GM23338 (cell line): ENCODE measurements at regions not wholly inside any gene's neighbourhood (a gene's known extent, or its start where the extent isn't known, plus 50 kb on each side); places are given as distances from the start of the nearest gene placed in this dataset.

Source experiments
- ATAC-seq: fragments of 200-7000 bp; cut with Tn5 transposase; 3 replicates; pipeline ENCODE4 v1.9.1; 2020
- DNase-seq: peaks from one replicate; pipeline ENCODE4 v3.0.0-alpha.2; 2015; ENCODE audit warnings: low spot score
- H2AFZ ChIP-seq: fragments of 200-600 bp; sonication (generic); 2 replicates; pipeline ENCODE4 v1.8.0; 2016; ENCODE audit warnings: antibody characterized with exemption, mild to moderate bottlenecking, moderate library complexity
- H3F3A ChIP-seq: fragments of 200-600 bp; sonication (generic); replicated peaks from 2 replicates; pipeline ENCODE4 v1.8.0; 2017; ENCODE audit warnings: antibody characterized with exemption, mixed run types, low read depth
- H3K27ac ChIP-seq: fragments of 200-600 bp; sonication (generic); 2 replicates; pipeline ENCODE4 v1.6.1; 2016; ENCODE audit warnings: low read depth
- H3K27me3 ChIP-seq: fragments of 200-600 bp; sonication (generic); 2 replicates; pipeline ENCODE4 v1.8.0; 2016; ENCODE audit warnings: mild to moderate bottlenecking, mixed run types, moderate library complexity; ENCODE audit not compliant: insufficient read depth
- H3K36me3 ChIP-seq: fragments of 200-600 bp; sonication (generic); 2 replicates; pipeline ENCODE4 v1.8.0; 2016; ENCODE audit warnings: mild to moderate bottlenecking; ENCODE audit not compliant: insufficient read depth
- H3K4me1 ChIP-seq: fragments of 200-600 bp; sonication (generic); 2 replicates; pipeline ENCODE4 v1.8.0; 2016; ENCODE audit warnings: mild to moderate bottlenecking, moderate library complexity; ENCODE audit not compliant: insufficient read depth
- H3K4me2 ChIP-seq: fragments of 200-600 bp; sonication (generic); 2 replicates; pipeline ENCODE4 v1.7.1; 2017; ENCODE audit warnings: mixed run types
- H3K4me3 ChIP-seq: fragments of 200-600 bp; sonication (generic); 2 replicates; pipeline ENCODE4 v1.6.1; 2016; ENCODE audit warnings: mixed run types
- H3K79me2 ChIP-seq: fragments of 200-600 bp; sonication (generic); replicated peaks from 2 replicates; pipeline ENCODE4 v1.8.0; 2017; ENCODE audit warnings: mild to moderate bottlenecking; ENCODE audit not compliant: insufficient read depth
- H3K9me2 ChIP-seq: fragments of 200-600 bp; sonication (generic); 2 replicates; pipeline ENCODE4 v1.8.0; 2017; ENCODE audit not compliant: insufficient read depth
- H4K20me1 ChIP-seq: fragments of 200-600 bp; sonication (generic); replicated peaks from 2 replicates; pipeline ENCODE4 v1.8.0; 2017; ENCODE audit warnings: mild to moderate bottlenecking; ENCODE audit not compliant: insufficient read depth
- H3K27ac Mint-ChIP-seq: 2 replicates; pipeline ENCODE4 v1.8.0; 2020; ENCODE audit warnings: inconsistent platforms, mild to moderate bottlenecking, moderate library complexity, mixed read lengths
- H3K27me3 Mint-ChIP-seq: 3 replicates; pipeline ENCODE4 v1.8.0; 2022; ENCODE audit warnings: low read depth, mild to moderate bottlenecking, moderate library complexity, mixed read lengths, inconsistent platforms; ENCODE audit not compliant: insufficient read depth, poor library complexity
- H3K36me3 Mint-ChIP-seq: 3 replicates; pipeline ENCODE4 v1.8.0; 2021; ENCODE audit warnings: low read depth, mild to moderate bottlenecking, inconsistent platforms, moderate library complexity, mixed read lengths
- H3K4me1 Mint-ChIP-seq: 3 replicates; pipeline ENCODE4 v1.8.0; 2020; ENCODE audit warnings: mild to moderate bottlenecking, inconsistent platforms, mixed read lengths
- H3K4me3 Mint-ChIP-seq: 3 replicates; pipeline ENCODE4 v1.8.0; 2021; ENCODE audit warnings: moderate library complexity, mild to moderate bottlenecking, inconsistent platforms, mixed read lengths
- H3K9me3 Mint-ChIP-seq: 3 replicates; pipeline ENCODE4 v1.8.0; 2020; ENCODE audit warnings: moderate library complexity, mild to moderate bottlenecking, inconsistent platforms, mixed read lengths
- CREB1 ChIP-seq: fragments of 250-450 bp; sonication (Bioruptor Pico); IDR thresholded peaks from 2 replicates; pipeline ENCODE4 v1.5.0; 2020; ENCODE audit warnings: low read depth, mild to moderate bottlenecking, moderate library complexity
- EZH2 ChIP-seq: fragments of 200-600 bp; sonication (generic); IDR thresholded peaks from one replicate; pipeline ENCODE4 v1.8.0; 2017; ENCODE audit warnings: antibody characterized with exemption, mild to moderate bottlenecking, low read depth; ENCODE audit not compliant: unreplicated experiment
- EZH2phosphoT487 ChIP-seq: fragments of 200-600 bp; sonication (generic); IDR thresholded peaks from one replicate; pipeline ENCODE4 v1.8.1; 2018; ENCODE audit warnings: antibody characterized with exemption; ENCODE audit not compliant: unreplicated experiment
- JUNB ChIP-seq: IDR thresholded peaks from one replicate; pipeline ENCODE4 v1.6.1; 2016; ENCODE audit warnings: antibody characterized with exemption; ENCODE audit not compliant: unreplicated experiment
- NANOG ChIP-seq: IDR thresholded peaks from 2 replicates; pipeline ENCODE4 v1.6.1; 2016; ENCODE audit warnings: antibody characterized with exemption, borderline replicate concordance
- POLR2AphosphoS5 ChIP-seq: IDR thresholded peaks from 2 replicates; pipeline ENCODE4 v1.6.1; 2016; ENCODE audit warnings: antibody characterized with exemption, low read depth
- STAT1 ChIP-seq: IDR thresholded peaks from one replicate; pipeline ENCODE4 v1.6.1; 2016; ENCODE audit warnings: antibody characterized with exemption; ENCODE audit not compliant: unreplicated experiment
- ZNF114 ChIP-seq: fragments of 250-450 bp; sonication (Bioruptor Pico); IDR thresholded peaks from 2 replicates; pipeline ENCODE4 v1.5.0; 2020; ENCODE audit warnings: mild to moderate bottlenecking, moderate library complexity
- ZNF331 ChIP-seq: fragments of 250-450 bp; sonication (Bioruptor Pico); IDR thresholded peaks from 2 replicates; pipeline ENCODE4 v1.5.0; 2020; ENCODE audit warnings: low read depth, mild to moderate bottlenecking, moderate library complexity
- TF ChIP-seq, protein P1 (sequence below), 2 experiments: fragments of 200-600 bp in 1 of 2; sonication (generic) in 1 of 2; conservative IDR thresholded peaks; 2 replicates each; pipeline versions ENCODE4 v1.5.1 to v1.6.1; 2016 to 2017; ENCODE audit warnings: antibody characterized with exemption in 2 of 2, low read depth in 2 of 2, mild to moderate bottlenecking in 2 of 2, moderate library complexity in 1 of 2
- TF ChIP-seq, protein P2 (sequence below): fragments of 250-450 bp; sonication (Bioruptor Pico); IDR thresholded peaks from 2 replicates; pipeline ENCODE4 v1.5.0; 2020; ENCODE audit warnings: mild to moderate bottlenecking, moderate library complexity
- TF ChIP-seq, protein P3 (sequence below): IDR thresholded peaks from 2 replicates; pipeline ENCODE4 v1.6.1; 2016; ENCODE audit warnings: antibody characterized with exemption
- TF ChIP-seq, protein P4 (sequence below): IDR thresholded peaks from one replicate; pipeline ENCODE4 v1.6.1; 2018; ENCODE audit warnings: antibody characterized with exemption; ENCODE audit not compliant: unreplicated experiment

DNA sequence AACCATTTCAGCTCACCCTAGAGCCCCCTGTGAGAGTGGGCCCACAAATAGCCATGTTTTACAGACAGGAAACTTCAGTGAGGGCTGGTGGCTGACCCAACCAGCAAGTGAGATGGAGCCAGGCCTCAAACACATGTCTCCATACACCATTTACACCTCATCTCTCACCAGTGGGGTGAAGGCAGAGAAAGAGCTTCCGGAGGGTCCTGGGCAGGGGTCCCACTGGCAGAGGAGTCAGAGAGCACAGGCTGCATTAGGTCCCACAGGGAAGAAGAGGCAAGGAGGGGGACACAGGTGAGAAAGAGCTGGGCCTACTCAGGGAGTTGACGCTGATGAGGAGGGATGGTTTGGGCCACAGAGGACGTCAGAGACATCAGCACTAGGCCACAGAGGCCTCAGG, 172.6 kb downstream of the VEGFA start:
- no peaks in the 10 kb centered on the region for H3K9me2 ChIP-seq
- H3K4me3 ChIP-seq = no peak overlapping the region
- no peak overlapping the region for H3K4me2 ChIP-seq
- H2AFZ ChIP-seq = no peak overlapping the region
- no peaks in the 10 kb centered on the region for H3K36me3 ChIP-seq
- ATAC-seq (no peak), DNase-seq (no peak)
- no peaks in the 10 kb centered on the region for H3F3A ChIP-seq
- no peak overlapping the region for H3K27ac ChIP-seq
- peaks cover 6% of the 10 kb centered on the region for H3K27me3 Mint-ChIP-seq
- H3K9me3 Mint-ChIP-seq = peaks cover 11% of the 10 kb centered on the region; the same call in 2 of the 3 replicates
- no peaks in the 10 kb centered on the region for H3K27me3 ChIP-seq
- no peak overlapping the region for H3K27ac Mint-ChIP-seq
- TF ChIP-seq CREB1 (CRISPR knock-in tag) = no peak
- TF ChIP-seq, protein P1, sequence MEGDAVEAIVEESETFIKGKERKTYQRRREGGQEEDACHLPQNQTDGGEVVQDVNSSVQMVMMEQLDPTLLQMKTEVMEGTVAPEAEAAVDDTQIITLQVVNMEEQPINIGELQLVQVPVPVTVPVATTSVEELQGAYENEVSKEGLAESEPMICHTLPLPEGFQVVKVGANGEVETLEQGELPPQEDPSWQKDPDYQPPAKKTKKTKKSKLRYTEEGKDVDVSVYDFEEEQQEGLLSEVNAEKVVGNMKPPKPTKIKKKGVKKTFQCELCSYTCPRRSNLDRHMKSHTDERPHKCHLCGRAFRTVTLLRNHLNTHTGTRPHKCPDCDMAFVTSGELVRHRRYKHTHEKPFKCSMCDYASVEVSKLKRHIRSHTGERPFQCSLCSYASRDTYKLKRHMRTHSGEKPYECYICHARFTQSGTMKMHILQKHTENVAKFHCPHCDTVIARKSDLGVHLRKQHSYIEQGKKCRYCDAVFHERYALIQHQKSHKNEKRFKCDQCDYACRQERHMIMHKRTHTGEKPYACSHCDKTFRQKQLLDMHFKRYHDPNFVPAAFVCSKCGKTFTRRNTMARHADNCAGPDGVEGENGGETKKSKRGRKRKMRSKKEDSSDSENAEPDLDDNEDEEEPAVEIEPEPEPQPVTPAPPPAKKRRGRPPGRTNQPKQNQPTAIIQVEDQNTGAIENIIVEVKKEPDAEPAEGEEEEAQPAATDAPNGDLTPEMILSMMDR (conservative IDR thresholded peaks at IDR 0.05; ENCODE audit: low read depth in 2 of 2) = no peak
- no peak for TF ChIP-seq EZH2
- no peak for TF ChIP-seq EZH2phosphoT487
- TF ChIP-seq ZNF331 = no peak
- TF ChIP-seq, protein P2, sequence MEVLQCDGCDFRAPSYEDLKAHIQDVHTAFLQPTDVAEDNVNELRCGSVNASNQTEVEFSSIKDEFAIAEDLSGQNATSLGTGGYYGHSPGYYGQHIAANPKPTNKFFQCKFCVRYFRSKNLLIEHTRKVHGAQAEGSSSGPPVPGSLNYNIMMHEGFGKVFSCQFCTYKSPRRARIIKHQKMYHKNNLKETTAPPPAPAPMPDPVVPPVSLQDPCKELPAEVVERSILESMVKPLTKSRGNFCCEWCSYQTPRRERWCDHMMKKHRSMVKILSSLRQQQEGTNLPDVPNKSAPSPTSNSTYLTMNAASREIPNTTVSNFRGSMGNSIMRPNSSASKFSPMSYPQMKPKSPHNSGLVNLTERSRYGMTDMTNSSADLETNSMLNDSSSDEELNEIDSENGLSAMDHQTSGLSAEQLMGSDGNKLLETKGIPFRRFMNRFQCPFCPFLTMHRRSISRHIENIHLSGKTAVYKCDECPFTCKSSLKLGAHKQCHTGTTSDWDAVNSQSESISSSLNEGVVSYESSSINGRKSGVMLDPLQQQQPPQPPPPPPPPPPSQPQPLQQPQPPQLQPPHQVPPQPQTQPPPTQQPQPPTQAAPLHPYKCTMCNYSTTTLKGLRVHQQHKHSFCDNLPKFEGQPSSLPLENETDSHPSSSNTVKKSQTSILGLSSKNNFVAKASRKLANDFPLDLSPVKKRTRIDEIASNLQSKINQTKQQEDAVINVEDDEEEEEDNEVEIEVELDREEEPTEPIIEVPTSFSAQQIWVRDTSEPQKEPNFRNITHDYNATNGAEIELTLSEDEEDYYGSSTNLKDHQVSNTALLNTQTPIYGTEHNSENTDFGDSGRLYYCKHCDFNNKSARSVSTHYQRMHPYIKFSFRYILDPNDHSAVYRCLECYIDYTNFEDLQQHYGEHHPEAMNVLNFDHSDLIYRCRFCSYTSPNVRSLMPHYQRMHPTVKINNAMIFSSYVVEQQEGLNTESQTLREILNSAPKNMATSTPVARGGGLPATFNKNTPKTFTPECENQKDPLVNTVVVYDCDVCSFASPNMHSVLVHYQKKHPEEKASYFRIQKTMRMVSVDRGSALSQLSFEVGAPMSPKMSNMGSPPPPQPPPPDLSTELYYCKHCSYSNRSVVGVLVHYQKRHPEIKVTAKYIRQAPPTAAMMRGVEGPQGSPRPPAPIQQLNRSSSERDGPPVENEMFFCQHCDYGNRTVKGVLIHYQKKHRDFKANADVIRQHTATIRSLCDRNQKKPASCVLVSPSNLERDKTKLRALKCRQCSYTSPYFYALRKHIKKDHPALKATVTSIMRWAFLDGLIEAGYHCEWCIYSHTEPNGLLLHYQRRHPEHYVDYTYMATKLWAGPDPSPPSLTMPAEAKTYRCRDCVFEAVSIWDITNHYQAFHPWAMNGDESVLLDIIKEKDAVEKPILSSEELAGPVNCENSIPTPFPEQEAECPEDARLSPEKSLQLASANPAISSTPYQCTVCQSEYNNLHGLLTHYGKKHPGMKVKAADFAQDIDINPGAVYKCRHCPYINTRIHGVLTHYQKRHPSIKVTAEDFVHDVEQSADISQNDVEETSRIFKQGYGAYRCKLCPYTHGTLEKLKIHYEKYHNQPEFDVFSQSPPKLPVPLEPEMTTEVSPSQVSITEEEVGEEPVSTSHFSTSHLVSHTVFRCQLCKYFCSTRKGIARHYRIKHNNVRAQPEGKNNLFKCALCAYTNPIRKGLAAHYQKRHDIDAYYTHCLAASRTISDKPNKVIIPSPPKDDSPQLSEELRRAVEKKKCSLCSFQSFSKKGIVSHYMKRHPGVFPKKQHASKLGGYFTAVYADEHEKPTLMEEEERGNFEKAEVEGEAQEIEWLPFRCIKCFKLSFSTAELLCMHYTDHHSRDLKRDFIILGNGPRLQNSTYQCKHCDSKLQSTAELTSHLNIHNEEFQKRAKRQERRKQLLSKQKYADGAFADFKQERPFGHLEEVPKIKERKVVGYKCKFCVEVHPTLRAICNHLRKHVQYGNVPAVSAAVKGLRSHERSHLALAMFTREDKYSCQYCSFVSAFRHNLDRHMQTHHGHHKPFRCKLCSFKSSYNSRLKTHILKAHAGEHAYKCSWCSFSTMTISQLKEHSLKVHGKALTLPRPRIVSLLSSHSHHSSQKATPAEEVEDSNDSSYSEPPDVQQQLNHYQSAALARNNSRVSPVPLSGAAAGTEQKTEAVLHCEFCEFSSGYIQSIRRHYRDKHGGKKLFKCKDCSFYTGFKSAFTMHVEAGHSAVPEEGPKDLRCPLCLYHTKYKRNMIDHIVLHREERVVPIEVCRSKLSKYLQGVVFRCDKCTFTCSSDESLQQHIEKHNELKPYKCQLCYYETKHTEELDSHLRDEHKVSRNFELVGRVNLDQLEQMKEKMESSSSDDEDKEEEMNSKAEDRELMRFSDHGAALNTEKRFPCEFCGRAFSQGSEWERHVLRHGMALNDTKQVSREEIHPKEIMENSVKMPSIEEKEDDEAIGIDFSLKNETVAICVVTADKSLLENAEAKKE (CRISPR knock-in tag) = no peak
- TF ChIP-seq POLR2AphosphoS5 = no peak
- no peak for TF ChIP-seq JUNB
- TF ChIP-seq, protein P3, sequence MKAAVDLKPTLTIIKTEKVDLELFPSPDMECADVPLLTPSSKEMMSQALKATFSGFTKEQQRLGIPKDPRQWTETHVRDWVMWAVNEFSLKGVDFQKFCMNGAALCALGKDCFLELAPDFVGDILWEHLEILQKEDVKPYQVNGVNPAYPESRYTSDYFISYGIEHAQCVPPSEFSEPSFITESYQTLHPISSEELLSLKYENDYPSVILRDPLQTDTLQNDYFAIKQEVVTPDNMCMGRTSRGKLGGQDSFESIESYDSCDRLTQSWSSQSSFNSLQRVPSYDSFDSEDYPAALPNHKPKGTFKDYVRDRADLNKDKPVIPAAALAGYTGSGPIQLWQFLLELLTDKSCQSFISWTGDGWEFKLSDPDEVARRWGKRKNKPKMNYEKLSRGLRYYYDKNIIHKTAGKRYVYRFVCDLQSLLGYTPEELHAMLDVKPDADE = no peak
- TF ChIP-seq, protein P4, sequence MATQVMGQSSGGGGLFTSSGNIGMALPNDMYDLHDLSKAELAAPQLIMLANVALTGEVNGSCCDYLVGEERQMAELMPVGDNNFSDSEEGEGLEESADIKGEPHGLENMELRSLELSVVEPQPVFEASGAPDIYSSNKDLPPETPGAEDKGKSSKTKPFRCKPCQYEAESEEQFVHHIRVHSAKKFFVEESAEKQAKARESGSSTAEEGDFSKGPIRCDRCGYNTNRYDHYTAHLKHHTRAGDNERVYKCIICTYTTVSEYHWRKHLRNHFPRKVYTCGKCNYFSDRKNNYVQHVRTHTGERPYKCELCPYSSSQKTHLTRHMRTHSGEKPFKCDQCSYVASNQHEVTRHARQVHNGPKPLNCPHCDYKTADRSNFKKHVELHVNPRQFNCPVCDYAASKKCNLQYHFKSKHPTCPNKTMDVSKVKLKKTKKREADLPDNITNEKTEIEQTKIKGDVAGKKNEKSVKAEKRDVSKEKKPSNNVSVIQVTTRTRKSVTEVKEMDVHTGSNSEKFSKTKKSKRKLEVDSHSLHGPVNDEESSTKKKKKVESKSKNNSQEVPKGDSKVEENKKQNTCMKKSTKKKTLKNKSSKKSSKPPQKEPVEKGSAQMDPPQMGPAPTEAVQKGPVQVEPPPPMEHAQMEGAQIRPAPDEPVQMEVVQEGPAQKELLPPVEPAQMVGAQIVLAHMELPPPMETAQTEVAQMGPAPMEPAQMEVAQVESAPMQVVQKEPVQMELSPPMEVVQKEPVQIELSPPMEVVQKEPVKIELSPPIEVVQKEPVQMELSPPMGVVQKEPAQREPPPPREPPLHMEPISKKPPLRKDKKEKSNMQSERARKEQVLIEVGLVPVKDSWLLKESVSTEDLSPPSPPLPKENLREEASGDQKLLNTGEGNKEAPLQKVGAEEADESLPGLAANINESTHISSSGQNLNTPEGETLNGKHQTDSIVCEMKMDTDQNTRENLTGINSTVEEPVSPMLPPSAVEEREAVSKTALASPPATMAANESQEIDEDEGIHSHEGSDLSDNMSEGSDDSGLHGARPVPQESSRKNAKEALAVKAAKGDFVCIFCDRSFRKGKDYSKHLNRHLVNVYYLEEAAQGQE = no peak
- no peak for TF ChIP-seq NANOG
- no peak for TF ChIP-seq STAT1
- TF ChIP-seq ZNF114 (CRISPR knock-in tag) = no peak
- H3K4me1 ChIP-seq = peaks cover 7% of the 10 kb centered on the region; the same call in 1 of the 2 replicates
- no peaks in the 10 kb centered on the region for H3K79me2 ChIP-seq
- H4K20me1 ChIP-seq = no peaks in the 10 kb centered on the region
- H3K36me3 Mint-ChIP-seq = no peaks in the 10 kb centered on the region; the same call in 2 of the 3 replicates
- peaks cover 8% of the 10 kb centered on the region for H3K4me1 Mint-ChIP-seq
- H3K4me3 Mint-ChIP-seq = no peak overlapping the region
